ENCODE measurements at regions not wholly inside any gene's neighbourhood (a gene's known extent, or its start where the extent isn't known, plus 50 kb on each side); places are given as distances from the start of the nearest gene placed in this dataset.

DNA sequence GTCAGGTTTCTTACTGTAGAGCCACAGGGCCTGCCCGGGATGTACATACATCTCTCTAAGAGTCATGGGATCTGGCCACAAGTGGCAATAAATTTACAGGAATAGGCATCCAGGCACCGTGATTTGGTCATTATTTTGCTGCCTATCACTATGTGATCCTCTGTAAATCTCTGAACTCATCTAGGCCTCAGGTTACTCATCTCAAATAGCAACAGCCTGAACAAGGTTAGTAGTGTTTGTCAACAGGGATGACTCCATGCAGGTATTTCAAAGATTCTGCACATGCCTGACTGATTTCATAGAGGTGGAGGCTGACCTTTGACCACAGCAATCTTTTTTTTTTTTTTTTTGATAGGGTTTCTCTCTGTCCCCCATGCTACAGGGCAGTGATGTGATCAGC lies 88.8 kb upstream of the TBL1XR1 start:
- no peak for DNase-seq
- H3K27me3 ChIP-seq, result no peaks in the 10 kb centered on the region
- no peaks in the 10 kb centered on the region for H3K9me3 ChIP-seq
- H3K4me1 ChIP-seq, result no peaks in the 10 kb centered on the region
- intact Hi-C loops (cut with DNase I; ENCODE audit: low total_unique reads), result no loop called here
- H3K36me3 ChIP-seq (ENCODE audit: low read depth, missing control alignments), result no peaks in the 10 kb centered on the region
- H3K4me3 ChIP-seq, result no peak overlapping the region
- no peak overlapping the region for H3K27ac ChIP-seq
- 96 to 97% methylated on average over 2 of the region's 2 CpGs for WGBS, 2 donors
- TF ChIP-seq, protein P1, sequence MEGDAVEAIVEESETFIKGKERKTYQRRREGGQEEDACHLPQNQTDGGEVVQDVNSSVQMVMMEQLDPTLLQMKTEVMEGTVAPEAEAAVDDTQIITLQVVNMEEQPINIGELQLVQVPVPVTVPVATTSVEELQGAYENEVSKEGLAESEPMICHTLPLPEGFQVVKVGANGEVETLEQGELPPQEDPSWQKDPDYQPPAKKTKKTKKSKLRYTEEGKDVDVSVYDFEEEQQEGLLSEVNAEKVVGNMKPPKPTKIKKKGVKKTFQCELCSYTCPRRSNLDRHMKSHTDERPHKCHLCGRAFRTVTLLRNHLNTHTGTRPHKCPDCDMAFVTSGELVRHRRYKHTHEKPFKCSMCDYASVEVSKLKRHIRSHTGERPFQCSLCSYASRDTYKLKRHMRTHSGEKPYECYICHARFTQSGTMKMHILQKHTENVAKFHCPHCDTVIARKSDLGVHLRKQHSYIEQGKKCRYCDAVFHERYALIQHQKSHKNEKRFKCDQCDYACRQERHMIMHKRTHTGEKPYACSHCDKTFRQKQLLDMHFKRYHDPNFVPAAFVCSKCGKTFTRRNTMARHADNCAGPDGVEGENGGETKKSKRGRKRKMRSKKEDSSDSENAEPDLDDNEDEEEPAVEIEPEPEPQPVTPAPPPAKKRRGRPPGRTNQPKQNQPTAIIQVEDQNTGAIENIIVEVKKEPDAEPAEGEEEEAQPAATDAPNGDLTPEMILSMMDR (IDR thresholded peaks at IDR 0.05), result no peak
- TF ChIP-seq POLR2A (IDR thresholded peaks at IDR 0.05), result no peak

DNA sequence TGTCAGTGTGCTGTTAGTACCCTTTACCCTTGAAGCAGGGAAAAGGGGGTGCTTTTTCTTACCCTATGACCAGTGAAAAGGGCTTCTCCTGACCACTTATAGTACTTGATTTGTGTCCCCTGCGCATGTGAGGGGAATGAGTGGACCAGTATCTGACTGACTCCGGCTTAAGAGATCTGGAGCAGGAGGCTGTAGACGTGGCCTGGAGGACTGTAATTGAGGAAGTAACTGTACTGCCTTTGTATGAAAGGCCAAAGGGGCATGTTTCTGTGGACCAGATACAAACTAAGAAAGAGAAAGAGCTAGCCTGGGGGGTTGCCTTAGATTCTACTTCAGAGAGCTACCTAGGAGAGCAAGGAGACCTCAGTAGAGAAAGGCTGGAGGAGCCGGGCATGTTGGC lies 89.9 kb upstream of the TBL1XR1 start:
- Histone ChIP-seq H3K4me1 (no peaks in the 10 kb centered on the region), H3K27ac (no peak overlapping the region), H3K27me3 (no peaks in the 10 kb centered on the region), H3K4me3 (no peak overlapping the region), H3K36me3 (ENCODE audit: low read depth, missing control alignments) (no peaks in the 10 kb centered on the region), H3K9me3 (no peaks in the 10 kb centered on the region)
- TF ChIP-seq, protein P1 (IDR thresholded peaks at IDR 0.05), result no peak
- no peak for TF ChIP-seq POLR2A (IDR thresholded peaks at IDR 0.05)
- no peak for DNase-seq
- intact Hi-C loops (cut with DNase I; ENCODE audit: low total_unique reads), result no loop called here
- WGBS, 2 donors, result 88 to 89% methylated on average over 4 of the region's 4 CpGs

DNA sequence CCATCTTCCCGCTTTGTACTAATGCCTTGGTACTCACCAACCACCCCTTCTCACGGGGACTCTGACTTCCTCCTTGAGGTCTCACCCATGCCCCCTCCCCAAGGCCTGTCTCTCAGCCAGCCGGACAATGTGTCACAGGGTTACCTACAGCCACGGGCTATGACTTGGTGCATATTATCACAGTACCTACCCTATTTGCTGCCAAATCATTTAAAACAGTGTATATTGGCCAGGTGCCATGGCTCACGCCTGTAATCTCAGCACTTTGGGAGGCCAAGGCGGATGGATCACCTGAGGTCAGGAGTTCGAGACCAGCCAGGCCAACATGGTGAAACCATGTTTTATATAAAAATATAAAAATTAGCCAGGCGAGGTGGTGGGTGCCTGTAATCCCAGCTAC lies 93.4 kb upstream of the TBL1XR1 start:
- Histone ChIP-seq H3K36me3 (ENCODE audit: low read depth, missing control alignments) (no peaks in the 10 kb centered on the region), H3K4me1 (peaks cover 4% of the 10 kb centered on the region), H3K27ac (no peak overlapping the region), H3K9me3 (no peaks in the 10 kb centered on the region), H3K4me3 (no peak overlapping the region), H3K27me3 (no peaks in the 10 kb centered on the region)
- WGBS, 2 donors, result 83 to 91% methylated on average over 8 of the region's 8 CpGs
- intact Hi-C loops (cut with DNase I; ENCODE audit: low total_unique reads), result no loop called here
- TF ChIP-seq POLR2A (IDR thresholded peaks at IDR 0.05), result no peak
- TF ChIP-seq, protein P1 (IDR thresholded peaks at IDR 0.05), result no peak
- DNase-seq, result no peak

DNA sequence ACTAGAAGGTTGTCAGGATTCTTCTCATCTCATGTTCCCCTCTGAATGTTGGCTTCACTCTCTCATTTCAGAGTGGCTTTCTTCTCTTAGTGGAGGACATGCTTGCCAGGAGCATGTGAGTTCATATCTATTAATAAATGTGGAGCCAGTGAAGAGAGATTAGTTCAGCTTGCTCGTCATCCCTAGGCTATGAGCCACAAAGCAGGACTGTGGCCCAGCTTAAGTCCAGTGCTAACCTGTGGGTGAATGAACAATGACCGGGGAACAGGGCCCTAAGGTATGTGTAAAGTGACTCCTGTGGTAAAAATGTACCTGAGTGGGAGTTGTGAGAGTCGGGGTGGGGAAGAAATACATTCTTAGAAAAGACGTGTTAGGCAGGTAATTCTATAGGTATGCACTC lies 96.9 kb upstream of the TBL1XR1 start:
- Histone ChIP-seq H3K4me1 (peaks cover 4% of the 10 kb centered on the region), H3K27me3 (no peaks in the 10 kb centered on the region), H3K36me3 (ENCODE audit: low read depth, missing control alignments) (no peaks in the 10 kb centered on the region), H3K4me3 (no peak overlapping the region), H3K9me3 (no peaks in the 10 kb centered on the region), H3K27ac (no peak overlapping the region)
- intact Hi-C loops (cut with DNase I; ENCODE audit: low total_unique reads), result no loop called here
- TF ChIP-seq, protein P1 (IDR thresholded peaks at IDR 0.05), result no peak
- no peak for TF ChIP-seq POLR2A (IDR thresholded peaks at IDR 0.05)
- 65 to 78% methylated on average over 4 of the region's 4 CpGs for WGBS, 2 donors
- DNase-seq, result peak; percentile 51

DNA sequence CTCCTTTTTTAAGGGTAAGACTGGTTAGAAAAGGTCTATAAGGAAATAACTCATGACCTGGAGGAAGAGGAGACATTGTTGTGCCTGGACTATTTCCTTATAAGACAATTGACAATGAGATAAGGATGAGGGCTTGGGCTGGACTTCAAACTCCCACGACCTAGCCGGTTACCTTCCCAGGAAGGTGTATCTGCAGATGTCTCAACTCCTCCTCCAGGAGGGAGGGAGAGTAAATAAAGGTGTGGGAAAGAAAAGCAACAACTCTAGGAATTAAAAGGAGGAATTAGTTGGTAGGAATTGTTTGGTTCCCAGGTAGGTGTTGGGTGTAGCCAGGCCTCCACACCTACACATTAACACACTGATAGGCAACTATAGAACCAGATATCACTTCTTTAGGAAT lies 97.8 kb upstream of the TBL1XR1 start:
- no peak overlapping the region for H3K4me3 ChIP-seq
- peaks cover 4% of the 10 kb centered on the region for H3K4me1 ChIP-seq
- H3K27me3 ChIP-seq, result no peaks in the 10 kb centered on the region
- WGBS, 2 donors, result 62 to 83% methylated on average over 2 of the region's 2 CpGs
- TF ChIP-seq POLR2A (IDR thresholded peaks at IDR 0.05), result no peak
- TF ChIP-seq, protein P1 (IDR thresholded peaks at IDR 0.05), result no peak
- intact Hi-C loops (cut with DNase I; ENCODE audit: low total_unique reads), result no loop called here
- H3K9me3 ChIP-seq, result no peaks in the 10 kb centered on the region
- no peak overlapping the region for H3K27ac ChIP-seq
- DNase-seq, result no peak
- no peaks in the 10 kb centered on the region for H3K36me3 ChIP-seq (ENCODE audit: low read depth, missing control alignments)

All from testis (tissue), 2 donors.